ENCODE measurements at regions not wholly inside any gene's neighbourhood (a gene's known extent, or its start where the extent isn't known, plus 50 kb on each side); places are given as distances from the start of the nearest gene placed in this dataset.
"Not testable (repeated sequence)": the region's sequence is repeated elsewhere in the genome, so short reads cannot be mapped to it uniquely, and the experiment has no call there.

- DNase-seq: peak in 6 of 10 donors; percentile 28 to 88 (median 46)
- intact Hi-C loops (cut with DNase I): no loop called here
Measured at GRCh38 chr6:134593887-134594286, 276.0 kb upstream of the SGK1 start.

GRCh38 chr6:134593442-134593841 lies 275.5 kb upstream of the SGK1 start:
- intact Hi-C loops (cut with DNase I): no loop called here
- no peak for DNase-seq

- intact Hi-C loops (cut with DNase I): no loop called here
- DNase-seq: no peak
Measured at GRCh38 chr6:134593024-134593423, 275.1 kb upstream of the SGK1 start.

- intact Hi-C loops (cut with DNase I): no loop called here
- no peak for DNase-seq
Measured at GRCh38 chr6:134590449-134590848, 272.5 kb upstream of the SGK1 start.

GRCh38 chr6:134590004-134590403 lies 272.1 kb upstream of the SGK1 start:
- intact Hi-C loops (cut with DNase I): no loop called here
- DNase-seq: no peak

GRCh38 chr6:134589512-134589911 lies 271.6 kb upstream of the SGK1 start:
- intact Hi-C loops (cut with DNase I): no loop called here
- DNase-seq: peak in 1 of 10 donors; percentile 43

- no peak for DNase-seq
- intact Hi-C loops (cut with DNase I): no loop called here
Measured at GRCh38 chr6:134588267-134588666, 270.4 kb upstream of the SGK1 start.

GRCh38 chr6:134585517-134585873 lies 267.6 kb upstream of the SGK1 start:
- no peak for DNase-seq
- intact Hi-C loops (cut with DNase I): no loop called here

GRCh38 chr6:134584847-134585516 lies 267.1 kb upstream of the SGK1 start:
- intact Hi-C loops (cut with DNase I): no loop called here
- DNase-seq: peak in 1 of 10 donors; percentile 46

- no peak for DNase-seq
- intact Hi-C loops (cut with DNase I): loop anchor here (10.0 kb wide), 1 partner anchor 247 kb away; no protein-coding TSS in a partner anchor
Measured at GRCh38 chr6:134577998-134578397, 260.1 kb upstream of the SGK1 start.

- no peak for DNase-seq
- intact Hi-C loops (cut with DNase I): loop anchor here (10.0 kb wide), 1 partner anchor 250 kb away; no protein-coding TSS in a partner anchor
Measured at GRCh38 chr6:134575221-134575620, 257.3 kb upstream of the SGK1 start.

- intact Hi-C loops (cut with DNase I): loop anchor here (10.0 kb wide), 1 partner anchor 250 kb away; no protein-coding TSS in a partner anchor
- peak in 2 of 10 donors; percentile 16 to 17 for DNase-seq
Measured at GRCh38 chr6:134574491-134574890, 256.6 kb upstream of the SGK1 start.

GRCh38 chr6:134569996-134570395 lies 252.1 kb upstream of the SGK1 start:
- intact Hi-C loops (cut with DNase I): loop anchor here (5.0 to 10.0 kb wide), 4 partner anchors 55 to 395 kb away; no protein-coding TSS in a partner anchor
- not testable (repeated sequence) for DNase-seq

- intact Hi-C loops (cut with DNase I): loop anchor here (5.0 to 10.0 kb wide), 4 partner anchors 60 to 390 kb away; partner anchors contain the start of gene SGK1
- peak in 9 of 10 donors; percentile 19 to 95 (median 67) for DNase-seq
Measured at GRCh38 chr6:134564705-134565104, 246.8 kb upstream of the SGK1 start.

GRCh38 chr6:134560019-134560418 lies 242.1 kb upstream of the SGK1 start:
- intact Hi-C loops (cut with DNase I): loop anchor here (5.0 to 10.0 kb wide), 3 partner anchors 65 to 385 kb away; partner anchors contain the start of gene SGK1
- no peak for DNase-seq

- DNase-seq: no peak
- intact Hi-C loops (cut with DNase I): loop anchor here (10.0 kb wide), 1 partner anchor 103 kb away; no protein-coding TSS in a partner anchor
Measured at GRCh38 chr6:134557509-134557908, 239.6 kb upstream of the SGK1 start.

- intact Hi-C loops (cut with DNase I): loop anchor here (10.0 kb wide), 1 partner anchor 101 kb away; no protein-coding TSS in a partner anchor
- DNase-seq: no peak
Measured at GRCh38 chr6:134555672-134556071, 237.8 kb upstream of the SGK1 start.

- intact Hi-C loops (cut with DNase I): loop anchor here (10.0 kb wide), 1 partner anchor 99 kb away; no protein-coding TSS in a partner anchor
- no peak for DNase-seq
Measured at GRCh38 chr6:134553936-134554335, 236.0 kb upstream of the SGK1 start.

- no peak for DNase-seq
- intact Hi-C loops (cut with DNase I): loop anchor here (10.0 kb wide), 1 partner anchor 97 kb away; no protein-coding TSS in a partner anchor
Measured at GRCh38 chr6:134551245-134551960, 233.5 kb upstream of the SGK1 start.

- no peak for DNase-seq
- intact Hi-C loops (cut with DNase I): loop anchor here (10.0 kb wide), 1 partner anchor 96 kb away; no protein-coding TSS in a partner anchor
Measured at GRCh38 chr6:134550604-134551003, 232.7 kb upstream of the SGK1 start.

GRCh38 chr6:134549854-134550253 lies 231.9 kb upstream of the SGK1 start:
- intact Hi-C loops (cut with DNase I): loop anchor here (10.0 kb wide), 1 partner anchor 95 kb away; no protein-coding TSS in a partner anchor
- DNase-seq: no peak

Measured in posterior cingulate gyrus (tissue), 11 donors.